ENCODE measurements at regions not wholly inside any gene's neighbourhood (a gene's known extent, or its start where the extent isn't known, plus 50 kb on each side); places are given as distances from the start of the nearest gene placed in this dataset.
"Not testable (repeated sequence)": the region's sequence is repeated elsewhere in the genome, so short reads cannot be mapped to it uniquely, and the experiment has no call there.

DNA sequence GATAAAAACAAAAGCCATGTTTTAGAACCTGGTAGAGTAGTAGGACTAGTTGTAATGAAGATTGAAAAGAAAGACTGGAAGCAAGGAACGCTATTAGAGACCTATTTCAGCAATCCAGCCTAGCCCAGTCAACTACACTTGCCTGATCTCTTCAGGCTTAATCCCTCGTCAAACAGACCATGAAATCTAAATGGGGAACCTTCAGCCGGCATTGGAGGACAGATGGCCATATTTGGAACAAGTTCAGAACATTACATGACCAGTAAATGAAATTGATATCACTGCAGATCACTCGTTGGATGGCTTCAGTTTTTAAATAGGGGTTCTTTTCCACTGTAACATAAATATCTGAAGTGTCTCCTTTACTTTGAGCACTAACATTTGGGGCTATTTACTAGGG lies 84.8 kb upstream of the WDR44 start:
- DNase-seq = no peak

- no peak for DNase-seq
Observed at GRCh38 chrX:118271775-118272174, 74.1 kb upstream of the WDR44 start.

- DNase-seq = no peak
Observed at GRCh38 chrX:118272242-118272641, 73.7 kb upstream of the WDR44 start.

- no peak for DNase-seq
Observed at GRCh38 chrX:118286066-118286762, 59.7 kb upstream of the WDR44 start.

DNA sequence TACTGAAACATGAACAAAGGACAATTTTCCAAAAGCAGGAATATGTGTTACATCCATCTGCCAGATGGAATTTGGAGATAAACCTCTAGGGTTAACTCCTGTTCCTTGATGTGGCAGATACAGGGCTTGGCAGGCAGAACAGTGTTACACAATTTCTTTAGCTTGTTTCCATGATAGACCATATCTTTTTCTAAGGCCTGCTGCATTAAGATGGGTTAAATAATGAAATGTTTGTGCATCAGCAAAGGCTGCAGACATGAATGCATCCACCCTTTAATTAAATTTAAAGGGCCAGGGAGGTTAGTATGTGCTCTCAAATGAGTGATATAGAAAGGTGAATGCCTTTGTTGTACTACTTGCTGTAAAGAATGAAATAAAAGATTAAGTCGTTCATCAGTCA lies 50.1 kb upstream of the WDR44 start:
- DNase-seq = not testable (repeated sequence)
